IMR-90 (cell line): ENCODE measurements at regions not wholly inside any gene's neighbourhood (a gene's known extent, or its start where the extent isn't known, plus 50 kb on each side); places are given as distances from the start of the nearest gene placed in this dataset.

Experiments used
- ATAC-seq: fragments of 200-7000 bp; cut with Tn5 transposase; 2 replicates; pipeline ENCODE4 v1.9.1; 2020; ENCODE audit warnings: low read depth, mild to moderate bottlenecking, moderate library complexity
- BruUV-seq: library from RNA; stranded (reverse); fragments of 400-500 nt; replicated peaks from 2 replicates; lab custom pipeline; 2021; lab: Mats Ljungman, UMichigan
- CTCF ChIA-PET: fragments of 300-600 bp; formaldehyde crosslinking; extraction: SDS; loops from one replicate; lab custom pipeline; 2021; ENCODE audit warnings: antibody characterized with exemption; lab: Yijun Ruan, JAX
- POLR2A ChIA-PET: fragments of 300-600 bp; sonication (Branson Sonifier 250); formaldehyde crosslinking; loops from one replicate; lab custom pipeline; 2022; ENCODE audit warnings: antibody characterized with exemption; ENCODE audit not compliant: unreplicated experiment; lab: Charles Lee
- DNase-seq: peaks from one replicate; pipeline ENCODE4 v3.0.0; 2013
- H2AFZ ChIP-seq: replicated peaks from 2 replicates; pipeline ENCODE3; 2013; ENCODE audit warnings: low read length, mild to moderate bottlenecking; ENCODE audit not compliant: poor library complexity
- H2AK5ac ChIP-seq: 2 replicates; pipeline ENCODE4 v1.6.1; 2013; ENCODE audit warnings: low read depth, low read length, inconsistent platforms
- H2AK9ac ChIP-seq: replicated peaks from 2 replicates; pipeline ENCODE3; 2013; ENCODE audit warnings: mild to moderate bottlenecking, low read depth, low read length, moderate library complexity; ENCODE audit not compliant: poor library complexity
- H2BK120ac ChIP-seq: 2 replicates; pipeline ENCODE4 v1.6.1; 2013; ENCODE audit warnings: low read depth, low read length, inconsistent platforms
- H2BK15ac ChIP-seq: 3 replicates; pipeline ENCODE4 v1.6.1; 2013; ENCODE audit warnings: low read depth, low read length, inconsistent platforms
- H2BK20ac ChIP-seq: 2 replicates; pipeline ENCODE4 v1.6.1; 2013; ENCODE audit warnings: low read depth, mild to moderate bottlenecking, inconsistent platforms, low read length, moderate library complexity
- H2BK5ac ChIP-seq: 2 replicates; pipeline ENCODE4 v1.6.1; 2013; ENCODE audit warnings: mild to moderate bottlenecking, low read depth, low read length, inconsistent platforms; ENCODE audit not compliant: poor library complexity, severe bottlenecking
- H3K14ac ChIP-seq: replicated peaks from 2 replicates; pipeline ENCODE4 v1.6.1; 2013; ENCODE audit warnings: low read depth, low read length, inconsistent platforms
- H3K18ac ChIP-seq: 2 replicates; pipeline ENCODE4 v1.6.1; 2013; ENCODE audit warnings: low read depth, low read length, control low read depth
- H3K23ac ChIP-seq: 2 replicates; pipeline ENCODE4 v1.6.1; 2013; ENCODE audit warnings: low read depth, low read length, inconsistent platforms
- H3K27ac ChIP-seq: 2 replicates; pipeline ENCODE4 v1.5.1; 2013; ENCODE audit warnings: mild to moderate bottlenecking, control low read depth, low read length; ENCODE audit not compliant: insufficient read depth
- H3K27me3 ChIP-seq: 2 replicates; pipeline ENCODE4 v1.6.1; 2013; ENCODE audit warnings: low read length; ENCODE audit not compliant: control insufficient read depth, insufficient read depth
- H3K36me3 ChIP-seq: 2 replicates; pipeline ENCODE4 v1.6.1; 2013; ENCODE audit warnings: low read length, mixed read lengths; ENCODE audit not compliant: control insufficient read depth, insufficient read depth
- H3K4ac ChIP-seq: 2 replicates; pipeline ENCODE4 v1.6.1; 2013; ENCODE audit warnings: low read depth, low read length, inconsistent platforms
- H3K4me1 ChIP-seq: 2 replicates; pipeline ENCODE4 v1.6.1; 2013; ENCODE audit warnings: low read length, mixed read lengths; ENCODE audit not compliant: control insufficient read depth, insufficient read depth
- H3K4me2 ChIP-seq: 2 replicates; pipeline ENCODE4 v1.6.1; 2013; ENCODE audit warnings: low read depth, mild to moderate bottlenecking, control low read depth, low read length, moderate library complexity
- H3K4me3 ChIP-seq: 2 replicates; pipeline ENCODE4 v1.5.1; 2013; ENCODE audit warnings: low read depth, mild to moderate bottlenecking, control low read depth, low read length, moderate library complexity; ENCODE audit not compliant: insufficient read depth
- H3K56ac ChIP-seq: 2 replicates; pipeline ENCODE4 v1.6.1; 2013; ENCODE audit warnings: low read length, inconsistent platforms; ENCODE audit not compliant: insufficient read depth; ENCODE audit errors: extremely low read depth
- H3K79me1 ChIP-seq, 2 experiments: 2 replicates each; pipeline ENCODE4 v1.6.1; 2013; ENCODE audit warnings: low read length in 2 of 2, inconsistent platforms in 1 of 2, low read depth in 1 of 2
- H3K9ac ChIP-seq: 2 replicates; pipeline ENCODE4 v1.6.1; 2013; ENCODE audit warnings: low read depth, low read length, control low read depth
- H3K9me1 ChIP-seq: 2 replicates; pipeline ENCODE4 v1.6.1; 2013; ENCODE audit warnings: low read length, inconsistent platforms; ENCODE audit not compliant: insufficient read depth
- H3K9me3 ChIP-seq: 2 replicates; pipeline ENCODE4 v1.6.1; 2013; ENCODE audit warnings: low read length; ENCODE audit not compliant: control insufficient read depth, insufficient read depth
- H4K20me1 ChIP-seq: 2 replicates; pipeline ENCODE4 v1.6.1; 2013; ENCODE audit warnings: low read length, inconsistent platforms; ENCODE audit not compliant: insufficient read depth
- H4K5ac ChIP-seq: 2 replicates; pipeline ENCODE4 v1.6.1; 2013; ENCODE audit warnings: mild to moderate bottlenecking, low read depth, low read length, control low read depth
- H4K8ac ChIP-seq, 2 experiments: 2 replicates each; pipeline ENCODE4 v1.6.1; 2013; ENCODE audit warnings: low read depth in 2 of 2, low read length in 2 of 2, control low read depth in 1 of 2, inconsistent platforms in 1 of 2
- H4K91ac ChIP-seq: 2 replicates; pipeline ENCODE4 v1.6.1; 2013; ENCODE audit warnings: low read depth, low read length, inconsistent platforms; ENCODE audit not compliant: insufficient read depth
- BHLHE40 ChIP-seq: fragments of 150-350 bp; IDR thresholded peaks from 2 replicates; pipeline ENCODE4 v1.6.1; 2016; ENCODE audit warnings: mild to moderate bottlenecking, low read depth, low read length
- CEBPB ChIP-seq: IDR thresholded peaks from 2 replicates; pipeline ENCODE4 v1.6.1; 2012; ENCODE audit warnings: low read depth, low read length, improper control_type of control experiment
- FOS ChIP-seq: fragments of 150-350 bp; IDR thresholded peaks from 2 replicates; pipeline ENCODE4 v1.6.1; 2016; ENCODE audit warnings: low read depth, low read length
- MAFK ChIP-seq: IDR thresholded peaks from 2 replicates; pipeline ENCODE4 v1.6.1; 2012; ENCODE audit warnings: low read depth, low read length, improper control_type of control experiment
- MAZ ChIP-seq: IDR thresholded peaks from 2 replicates; pipeline ENCODE4 v1.6.1; 2012; ENCODE audit warnings: low read depth, mild to moderate bottlenecking, low read length, improper control_type of control experiment, moderate library complexity, borderline replicate concordance
- MXI1 ChIP-seq: IDR thresholded peaks from 2 replicates; pipeline ENCODE4 v1.6.1; 2012; ENCODE audit warnings: low read depth, mild to moderate bottlenecking, low read length, moderate library complexity, borderline replicate concordance
- NFE2L2 ChIP-seq: fragments of 150-350 bp; IDR thresholded peaks from 2 replicates; pipeline ENCODE4 v1.6.1; 2016; ENCODE audit warnings: low read depth, mild to moderate bottlenecking, low read length
- POLR2A ChIP-seq: IDR thresholded peaks from 2 replicates; pipeline ENCODE4 v1.6.1; 2012; ENCODE audit warnings: mild to moderate bottlenecking, low read depth, low read length
- RAD21 ChIP-seq: IDR thresholded peaks from 2 replicates; pipeline ENCODE4 v1.6.1; 2012; ENCODE audit warnings: low read length, improper control_type of control experiment
- RFX5 ChIP-seq: IDR thresholded peaks from 2 replicates; pipeline ENCODE4 v1.8.0; 2012; ENCODE audit warnings: low read depth, mild to moderate bottlenecking, low read length, moderate library complexity
- SMC3 ChIP-seq: fragments of 150-350 bp; IDR thresholded peaks from 2 replicates; pipeline ENCODE4 v1.6.1; 2016; ENCODE audit warnings: low read depth, mild to moderate bottlenecking, antibody characterized with exemption, low read length, moderate library complexity
- WGBS, 2 experiments: methylation state at CpG; one replicate each; pipeline versions ENCODE4 v1.1.5 to v1.1.7; 2013; ENCODE audit warnings: missing lambda C conversion rate in 2 of 2; ENCODE audit not compliant: insufficient read length in 1 of 2; ENCODE audit errors: extremely low coverage in 2 of 2; 5-methylcytosine and 5-hydroxymethylcytosine counted together
- dilution Hi-C: fragments of 300-500 bp; cut with HindIII; formaldehyde crosslinking; loops from one replicate; pipeline ENCODE4 v1.14.3; 2018; ENCODE audit warnings: low sequenced_read_pairs; ENCODE audit not compliant: unreplicated experiment
- in situ Hi-C: fragments of 300-500 bp; cut with MboI; formaldehyde crosslinking; loops from 3 replicates; pipeline ENCODE4 v1.14.3; 2019; ENCODE audit warnings: low sequenced_read_pairs, inconsistent platforms, mixed read lengths
- intact Hi-C: fragments of 100-400 bp; cut with micrococcal nuclease; formaldehyde crosslinking; loops from 2 replicates; pipeline ENCODE4 v1.10.0; 2022
- TF ChIP-seq, protein P1 (sequence below): conservative IDR thresholded peaks from 2 replicates; pipeline ENCODE4 v1.5.1; 2012; ENCODE audit warnings: mild to moderate bottlenecking, low read depth, low read length, improper control_type of control experiment
- TF ChIP-seq, protein P2 (sequence below): fragments of 150-350 bp; IDR thresholded peaks from 2 replicates; pipeline ENCODE4 v1.6.1; 2016; ENCODE audit warnings: low read depth, mild to moderate bottlenecking, low read length, moderate library complexity, borderline replicate concordance

DNA sequence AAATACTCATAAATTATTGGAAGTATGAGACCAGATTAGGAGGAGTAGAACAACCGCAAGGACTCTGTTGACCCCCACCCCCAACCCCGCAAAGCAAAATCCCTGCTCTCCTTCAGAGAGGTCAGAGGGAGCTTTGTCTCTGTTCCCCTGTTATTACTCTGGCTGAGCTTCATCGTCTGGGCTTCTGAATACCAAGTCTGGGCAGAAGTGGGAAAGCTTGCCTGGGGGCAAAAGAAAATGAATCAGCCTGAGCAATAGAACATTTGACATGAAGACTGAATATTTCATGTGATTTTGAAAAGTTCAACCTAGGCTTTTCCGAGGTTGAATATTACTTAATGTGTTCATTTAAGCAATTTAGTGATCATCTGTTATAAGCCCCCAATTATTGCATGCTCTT lies 114.6 kb upstream of the ARHGAP28 start:
- whole genome bisulfite sequencing, 2 experiments = no CpG with 5 or more reads among the region's 4 CpGs
- no peak overlapping the region for H3K4me2 ChIP-seq
- intact Hi-C loops = no loop called here
- no peak for DNase-seq
- H4K20me1 ChIP-seq = no peaks in the 10 kb centered on the region
- H3K14ac ChIP-seq = no peak overlapping the region
- no peak overlapping the region for H3K4ac ChIP-seq
- no peaks in the 10 kb centered on the region for H3K79me1 ChIP-seq
- H3K4me3 ChIP-seq = no peak overlapping the region
- H2BK5ac ChIP-seq = no peak overlapping the region
- TF ChIP-seq FOS = no peak
- TF ChIP-seq SMC3 = no peak
- no peak for TF ChIP-seq MXI1
- TF ChIP-seq RAD21 = no peak
- no peak for TF ChIP-seq POLR2A
- TF ChIP-seq BHLHE40 = no peak
- no peak for TF ChIP-seq CEBPB
- TF ChIP-seq, protein P1, sequence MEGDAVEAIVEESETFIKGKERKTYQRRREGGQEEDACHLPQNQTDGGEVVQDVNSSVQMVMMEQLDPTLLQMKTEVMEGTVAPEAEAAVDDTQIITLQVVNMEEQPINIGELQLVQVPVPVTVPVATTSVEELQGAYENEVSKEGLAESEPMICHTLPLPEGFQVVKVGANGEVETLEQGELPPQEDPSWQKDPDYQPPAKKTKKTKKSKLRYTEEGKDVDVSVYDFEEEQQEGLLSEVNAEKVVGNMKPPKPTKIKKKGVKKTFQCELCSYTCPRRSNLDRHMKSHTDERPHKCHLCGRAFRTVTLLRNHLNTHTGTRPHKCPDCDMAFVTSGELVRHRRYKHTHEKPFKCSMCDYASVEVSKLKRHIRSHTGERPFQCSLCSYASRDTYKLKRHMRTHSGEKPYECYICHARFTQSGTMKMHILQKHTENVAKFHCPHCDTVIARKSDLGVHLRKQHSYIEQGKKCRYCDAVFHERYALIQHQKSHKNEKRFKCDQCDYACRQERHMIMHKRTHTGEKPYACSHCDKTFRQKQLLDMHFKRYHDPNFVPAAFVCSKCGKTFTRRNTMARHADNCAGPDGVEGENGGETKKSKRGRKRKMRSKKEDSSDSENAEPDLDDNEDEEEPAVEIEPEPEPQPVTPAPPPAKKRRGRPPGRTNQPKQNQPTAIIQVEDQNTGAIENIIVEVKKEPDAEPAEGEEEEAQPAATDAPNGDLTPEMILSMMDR = no peak
- no peak for TF ChIP-seq MAZ
- TF ChIP-seq NFE2L2 = no peak
- no peak for TF ChIP-seq MAFK
- TF ChIP-seq, protein P2, sequence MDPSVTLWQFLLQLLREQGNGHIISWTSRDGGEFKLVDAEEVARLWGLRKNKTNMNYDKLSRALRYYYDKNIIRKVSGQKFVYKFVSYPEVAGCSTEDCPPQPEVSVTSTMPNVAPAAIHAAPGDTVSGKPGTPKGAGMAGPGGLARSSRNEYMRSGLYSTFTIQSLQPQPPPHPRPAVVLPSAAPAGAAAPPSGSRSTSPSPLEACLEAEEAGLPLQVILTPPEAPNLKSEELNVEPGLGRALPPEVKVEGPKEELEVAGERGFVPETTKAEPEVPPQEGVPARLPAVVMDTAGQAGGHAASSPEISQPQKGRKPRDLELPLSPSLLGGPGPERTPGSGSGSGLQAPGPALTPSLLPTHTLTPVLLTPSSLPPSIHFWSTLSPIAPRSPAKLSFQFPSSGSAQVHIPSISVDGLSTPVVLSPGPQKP = no peak
- TF ChIP-seq RFX5 = no peak
- H2AK5ac ChIP-seq = no peak overlapping the region
- no peak overlapping the region for H3K23ac ChIP-seq
- H4K91ac ChIP-seq = no peak overlapping the region
- BruUV-seq = no TSS peak
- ChIA-PET POLR2A (no interaction called here), CTCF (no interaction called here)
- dilution Hi-C loops = no loop called here
- H3K27me3 ChIP-seq = no peaks in the 10 kb centered on the region; the same call in 1 of the 2 replicates
- in situ Hi-C loops = no loop called here
- no peak overlapping the region for H4K5ac ChIP-seq
- no peaks in the 10 kb centered on the region for H3K36me3 ChIP-seq
- no peak overlapping the region for H2BK20ac ChIP-seq
- H3K27ac ChIP-seq = no peak overlapping the region
- H3K9ac ChIP-seq = no peak overlapping the region
- no peaks in the 10 kb centered on the region for H3K9me1 ChIP-seq
- H2BK15ac ChIP-seq = no peak overlapping the region
- H2AFZ ChIP-seq = no peak overlapping the region
- H3K56ac ChIP-seq = no peak overlapping the region
- no peak overlapping the region for H2BK120ac ChIP-seq
- H3K18ac ChIP-seq = no peak overlapping the region
- no peaks in the 10 kb centered on the region; the same call in 1 of the 2 replicates for H3K9me3 ChIP-seq
- H3K4me1 ChIP-seq = peaks cover 2% of the 10 kb centered on the region; the same call in 1 of the 2 replicates
- no peak overlapping the region for H4K8ac ChIP-seq
- ATAC-seq = no peak
- H2AK9ac ChIP-seq = no peak overlapping the region
